LNCAP (cell line): ENCODE measurements at regions not wholly inside any gene's neighbourhood (a gene's known extent, or its start where the extent isn't known, plus 50 kb on each side); places are given as distances from the start of the nearest gene placed in this dataset.

Experiments used
- TF ChIP-seq, protein P1 (sequence below): fragments of 450-650 bp; IDR thresholded peaks from 2 replicates; pipeline ENCODE4 v1.5.1; 2017; ENCODE audit warnings: mild to moderate bottlenecking

- TF ChIP-seq, protein P1, sequence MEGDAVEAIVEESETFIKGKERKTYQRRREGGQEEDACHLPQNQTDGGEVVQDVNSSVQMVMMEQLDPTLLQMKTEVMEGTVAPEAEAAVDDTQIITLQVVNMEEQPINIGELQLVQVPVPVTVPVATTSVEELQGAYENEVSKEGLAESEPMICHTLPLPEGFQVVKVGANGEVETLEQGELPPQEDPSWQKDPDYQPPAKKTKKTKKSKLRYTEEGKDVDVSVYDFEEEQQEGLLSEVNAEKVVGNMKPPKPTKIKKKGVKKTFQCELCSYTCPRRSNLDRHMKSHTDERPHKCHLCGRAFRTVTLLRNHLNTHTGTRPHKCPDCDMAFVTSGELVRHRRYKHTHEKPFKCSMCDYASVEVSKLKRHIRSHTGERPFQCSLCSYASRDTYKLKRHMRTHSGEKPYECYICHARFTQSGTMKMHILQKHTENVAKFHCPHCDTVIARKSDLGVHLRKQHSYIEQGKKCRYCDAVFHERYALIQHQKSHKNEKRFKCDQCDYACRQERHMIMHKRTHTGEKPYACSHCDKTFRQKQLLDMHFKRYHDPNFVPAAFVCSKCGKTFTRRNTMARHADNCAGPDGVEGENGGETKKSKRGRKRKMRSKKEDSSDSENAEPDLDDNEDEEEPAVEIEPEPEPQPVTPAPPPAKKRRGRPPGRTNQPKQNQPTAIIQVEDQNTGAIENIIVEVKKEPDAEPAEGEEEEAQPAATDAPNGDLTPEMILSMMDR = no peak
Observed at GRCh38 chr3:34727700-34728099, 911.6 kb upstream of the ARPP21 start.

DNA sequence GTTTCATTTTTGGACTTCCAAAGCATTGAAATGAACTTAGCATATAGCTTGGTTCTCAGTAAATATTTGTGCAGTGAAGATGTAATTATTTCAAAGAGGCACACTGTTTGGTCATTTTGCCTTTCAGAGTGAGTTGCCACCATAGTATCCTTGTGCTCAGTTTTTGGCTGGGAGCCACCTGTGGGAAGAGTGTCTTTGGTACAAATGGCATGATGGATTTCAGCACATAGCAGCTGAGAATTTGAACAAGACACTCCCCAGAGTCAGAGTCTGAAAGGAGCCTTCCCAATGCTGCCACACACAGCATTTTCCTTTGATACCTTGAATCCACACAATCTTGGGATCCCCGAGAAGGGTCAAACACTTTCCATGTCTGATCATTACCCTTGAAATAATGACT is 897.2 kb upstream of the ARPP21 start:
- TF ChIP-seq, protein P1 = no peak

GRCh38 chr3:34758630-34759261 is 880.6 kb upstream of the ARPP21 start:
- TF ChIP-seq, protein P1 = no peak

DNA sequence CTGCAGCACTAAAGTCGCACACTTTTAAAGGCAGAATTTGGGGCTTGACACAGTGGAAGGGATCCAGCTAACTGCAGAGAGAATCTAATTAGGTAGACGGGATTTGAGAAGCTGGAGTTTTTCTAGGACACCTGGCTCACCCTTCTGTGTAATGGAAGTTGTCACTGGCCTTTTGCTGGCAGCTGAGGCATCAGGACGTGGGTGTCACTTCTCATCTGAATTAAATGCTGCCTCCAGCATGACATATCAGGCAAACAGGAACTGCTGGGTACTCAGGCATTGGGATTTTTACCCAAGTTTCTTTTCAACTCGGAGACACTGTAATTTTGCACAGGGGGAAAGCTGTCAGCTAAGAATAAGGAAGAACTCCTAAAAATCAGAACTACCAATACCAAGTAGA is 861.9 kb upstream of the ARPP21 start:
- TF ChIP-seq, protein P1 = no peak

- TF ChIP-seq, protein P1 = no peak
Observed at GRCh38 chr3:34779092-34779491, 860.2 kb upstream of the ARPP21 start.

DNA sequence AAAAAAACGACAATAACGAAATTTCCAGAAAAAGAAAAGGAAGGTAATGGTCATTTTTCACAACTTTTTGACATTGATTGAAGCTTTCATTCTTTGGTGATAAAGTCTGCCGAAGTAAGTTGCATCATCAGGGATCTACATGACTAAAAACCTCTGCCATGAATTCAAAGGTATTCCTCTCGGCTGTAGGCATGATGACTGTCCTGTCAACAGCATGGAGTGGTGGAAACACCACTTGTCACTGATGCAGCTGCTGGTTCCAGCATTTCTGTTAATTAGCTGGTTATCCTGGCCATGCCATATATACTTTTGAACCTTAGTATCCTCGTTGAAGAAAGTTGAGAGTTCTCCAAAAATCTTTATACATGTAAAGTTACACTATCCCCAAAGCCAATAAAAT is 859.0 kb upstream of the ARPP21 start:
- TF ChIP-seq, protein P1 = no peak

GRCh38 chr3:34780973-34781372 is 858.4 kb upstream of the ARPP21 start:
- TF ChIP-seq, protein P1 = no peak

GRCh38 chr3:34782871-34783270 is 856.5 kb upstream of the ARPP21 start:
- TF ChIP-seq, protein P1 = no peak
